BLaER1 (cell line): ENCODE measurements at regions not wholly inside any gene's neighbourhood (a gene's known extent, or its start where the extent isn't known, plus 50 kb on each side); places are given as distances from the start of the nearest gene placed in this dataset.

Experiments used
- H3K27ac ChIP-seq: shearing (Covaris generic); formaldehyde crosslinking; 2 replicates; pipeline ENCODE4 v1.8.1; 2022
- H3K27me3 ChIP-seq: shearing (Covaris generic); formaldehyde crosslinking; 2 replicates; pipeline ENCODE4 v1.8.1; 2022
- H3K36me3 ChIP-seq: shearing (Covaris generic); formaldehyde crosslinking; 2 replicates; pipeline ENCODE4 v1.8.1; 2022
- H3K4me1 ChIP-seq: shearing (Covaris generic); formaldehyde crosslinking; 2 replicates; pipeline ENCODE4 v1.8.1; 2022
- H3K4me2 ChIP-seq: shearing (Covaris generic); formaldehyde crosslinking; 2 replicates; pipeline ENCODE4 v1.8.1; 2022
- H3K4me3 ChIP-seq: shearing (Covaris generic); formaldehyde crosslinking; 2 replicates; pipeline ENCODE4 v1.8.1; 2022
- H3K9ac ChIP-seq: shearing (Covaris generic); formaldehyde crosslinking; 2 replicates; pipeline ENCODE4 v1.8.1; 2022
- H3K9me3 ChIP-seq: shearing (Covaris generic); formaldehyde crosslinking; 2 replicates; pipeline ENCODE4 v1.8.1; 2022
- H4K20me1 ChIP-seq: shearing (Covaris generic); formaldehyde crosslinking; 2 replicates; pipeline ENCODE4 v1.8.1; 2022
- Cebpa-rat ChIP-seq: shearing (Covaris generic); IDR thresholded peaks from 2 replicates; pipeline ENCODE4 v1.8.1; 2022

DNA sequence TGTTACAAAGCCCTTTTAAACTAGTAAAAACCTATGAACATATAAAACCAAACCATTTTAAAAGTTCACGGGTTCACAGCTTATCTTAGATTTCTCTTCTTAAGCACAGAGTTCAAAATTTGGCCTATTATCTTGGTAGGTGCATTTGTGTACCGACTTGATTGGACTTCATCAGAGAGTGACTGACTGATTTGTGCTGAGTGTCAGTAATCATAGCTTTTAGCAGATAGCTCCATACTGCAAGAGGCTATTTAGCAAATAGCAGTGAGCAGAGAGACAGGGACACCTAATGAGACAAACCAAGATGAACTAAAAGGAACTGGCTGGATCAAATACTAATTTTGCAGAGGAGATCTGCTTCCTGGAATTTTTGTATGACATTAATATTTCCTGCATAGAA is 274.5 kb downstream of the PRR16 start:
- Histone ChIP-seq H3K27ac (no peak overlapping the region), H3K4me1 (no peaks in the 10 kb centered on the region), H4K20me1 (no peaks in the 10 kb centered on the region), H3K4me3 (no peak overlapping the region), H3K36me3 (no peaks in the 10 kb centered on the region), H3K9me3 (no peaks in the 10 kb centered on the region), H3K27me3 (no peaks in the 10 kb centered on the region), H3K9ac (no peak overlapping the region), H3K4me2 (no peak overlapping the region)
- no peak for TF ChIP-seq Cebpa-rat

DNA sequence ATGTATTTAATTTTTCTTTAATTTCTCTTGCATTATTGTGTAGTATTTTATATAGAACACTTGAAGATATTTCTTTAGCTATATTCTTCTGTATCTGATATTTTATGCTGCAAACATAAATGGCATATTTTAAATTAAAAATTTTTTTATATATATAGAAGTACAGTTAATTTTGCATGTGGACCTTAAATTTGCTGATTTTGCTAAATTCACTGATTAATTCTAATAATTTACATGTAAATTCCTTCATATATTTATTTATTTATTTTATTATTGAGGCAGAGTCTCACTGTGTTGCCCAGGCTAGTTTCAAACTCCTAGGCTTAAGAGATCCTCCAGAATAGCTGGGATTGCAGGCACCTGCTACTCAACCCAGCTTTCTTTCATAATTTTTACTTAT is 276.9 kb downstream of the PRR16 start:
- no peaks in the 10 kb centered on the region for H3K9me3 ChIP-seq

DNA sequence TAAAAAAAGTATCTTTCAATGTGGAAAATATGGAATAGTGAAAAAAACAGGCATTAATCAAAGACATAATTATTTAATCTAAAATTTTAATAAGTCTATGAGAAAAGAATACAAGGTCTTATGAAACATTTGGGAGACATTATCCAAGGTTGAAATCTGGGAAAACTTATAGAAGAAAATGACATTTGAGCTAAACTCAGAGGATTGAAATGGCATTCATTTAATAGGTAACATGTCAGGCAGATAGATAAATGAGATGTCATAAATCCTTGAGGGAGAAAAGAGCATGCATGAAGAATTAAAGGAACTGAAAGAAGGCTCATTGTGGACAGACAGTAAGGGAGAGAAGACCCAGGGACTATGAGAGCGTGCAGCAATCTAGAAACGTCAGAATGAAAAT is 284.4 kb downstream of the PRR16 start:
- Histone ChIP-seq H3K4me1 (no peaks in the 10 kb centered on the region), H3K4me3 (no peak overlapping the region), H3K9ac (no peak overlapping the region), H3K4me2 (no peak overlapping the region), H3K27me3 (no peaks in the 10 kb centered on the region), H3K9me3 (no peaks in the 10 kb centered on the region), H4K20me1 (no peaks in the 10 kb centered on the region), H3K36me3 (no peaks in the 10 kb centered on the region), H3K27ac (no peak overlapping the region)
- TF ChIP-seq Cebpa-rat = no peak

More for the DNA sequence above, 276.9 kb downstream of the PRR16 start:
- no peaks in the 10 kb centered on the region for H4K20me1 ChIP-seq
- no peak overlapping the region for H3K4me2 ChIP-seq
- no peak overlapping the region for H3K4me3 ChIP-seq
- no peak for TF ChIP-seq Cebpa-rat
- H3K27me3 ChIP-seq = no peaks in the 10 kb centered on the region
- H3K9ac ChIP-seq = no peak overlapping the region
- no peaks in the 10 kb centered on the region for H3K36me3 ChIP-seq
- no peaks in the 10 kb centered on the region for H3K4me1 ChIP-seq
- H3K27ac ChIP-seq = no peak overlapping the region

- TF ChIP-seq Cebpa-rat = no peak
- Histone ChIP-seq H3K36me3 (no peaks in the 10 kb centered on the region), H3K9ac (no peak overlapping the region), H3K4me2 (no peak overlapping the region), H3K4me1 (no peaks in the 10 kb centered on the region), H3K27ac (no peak overlapping the region), H3K9me3 (no peaks in the 10 kb centered on the region), H3K4me3 (no peak overlapping the region), H4K20me1 (no peaks in the 10 kb centered on the region), H3K27me3 (no peaks in the 10 kb centered on the region)
These were observed 285.6 kb downstream of the PRR16 start for GRCh38 chr5:120749737-120750136.

DNA sequence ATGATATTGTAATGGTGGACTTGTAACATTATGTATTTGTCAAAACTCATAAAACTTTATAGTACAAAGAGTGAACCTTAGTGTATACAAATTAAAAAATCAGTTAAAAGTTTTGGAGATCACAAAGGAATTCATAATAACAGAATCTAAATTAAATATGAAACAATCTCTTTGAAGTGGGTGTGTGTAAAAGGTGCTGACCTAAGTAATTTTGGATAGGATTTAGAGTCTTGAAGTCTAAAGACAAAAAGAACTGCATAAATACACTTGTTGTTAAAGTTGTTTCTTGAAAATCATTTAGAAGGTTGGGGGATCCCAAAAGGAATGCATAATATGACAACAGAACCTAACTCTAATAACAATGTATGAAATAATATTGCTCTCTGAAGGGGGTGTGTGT is 295.5 kb downstream of the PRR16 start:
- no peaks in the 10 kb centered on the region for H3K36me3 ChIP-seq
- no peaks in the 10 kb centered on the region for H3K27me3 ChIP-seq
- no peak for TF ChIP-seq Cebpa-rat
- peaks cover 11% of the 10 kb centered on the region for H3K9me3 ChIP-seq
- no peak overlapping the region for H3K27ac ChIP-seq
- no peak overlapping the region for H3K4me3 ChIP-seq
- no peaks in the 10 kb centered on the region for H3K4me1 ChIP-seq
- no peak overlapping the region for H3K9ac ChIP-seq
- H3K4me2 ChIP-seq = no peak overlapping the region
- no peaks in the 10 kb centered on the region for H4K20me1 ChIP-seq

- Histone ChIP-seq H3K9me3 (0 out of 2 replicates have a peak, but pooled peaks cover 4% of the 10 kb centered on the region), H4K20me1 (no peaks in the 10 kb centered on the region), H3K27me3 (no peaks in the 10 kb centered on the region), H3K4me1 (no peaks in the 10 kb centered on the region), H3K4me3 (no peak overlapping the region), H3K36me3 (no peaks in the 10 kb centered on the region), H3K9ac (no peak overlapping the region), H3K27ac (no peak overlapping the region), H3K4me2 (no peak overlapping the region)
- TF ChIP-seq Cebpa-rat = no peak
These were observed 297.9 kb downstream of the PRR16 start for GRCh38 chr5:120761986-120762385.

- Histone ChIP-seq H3K4me2 (no peak overlapping the region), H3K27ac (no peak overlapping the region)
- no peak for TF ChIP-seq Cebpa-rat
These were observed 301.1 kb downstream of the PRR16 start for GRCh38 chr5:120765189-120765588.

GRCh38 chr5:120767178-120767820 is 303.2 kb downstream of the PRR16 start:
- no peaks in the 10 kb centered on the region for H3K9me3 ChIP-seq
- H3K27ac ChIP-seq = no peak overlapping the region
- H4K20me1 ChIP-seq = no peaks in the 10 kb centered on the region
- no peak overlapping the region for H3K4me2 ChIP-seq
- H3K4me1 ChIP-seq = no peaks in the 10 kb centered on the region
- H3K36me3 ChIP-seq = no peaks in the 10 kb centered on the region
- no peak overlapping the region for H3K4me3 ChIP-seq
- H3K27me3 ChIP-seq = no peaks in the 10 kb centered on the region
- no peak overlapping the region for H3K9ac ChIP-seq
- no peak for TF ChIP-seq Cebpa-rat

More at GRCh38 chr5:120765189-120765588, 301.1 kb downstream of the PRR16 start:
- Histone ChIP-seq H3K36me3 (no peaks in the 10 kb centered on the region), H3K4me3 (no peak overlapping the region), H3K4me1 (no peaks in the 10 kb centered on the region), H3K9me3 (no peaks in the 10 kb centered on the region), H3K27me3 (no peaks in the 10 kb centered on the region), H3K9ac (no peak overlapping the region), H4K20me1 (no peaks in the 10 kb centered on the region)

- Histone ChIP-seq H3K27ac (no peak overlapping the region), H3K36me3 (no peaks in the 10 kb centered on the region), H4K20me1 (no peaks in the 10 kb centered on the region), H3K9me3 (no peaks in the 10 kb centered on the region), H3K27me3 (no peaks in the 10 kb centered on the region), H3K4me3 (no peak overlapping the region), H3K9ac (no peak overlapping the region), H3K4me2 (no peak overlapping the region), H3K4me1 (no peaks in the 10 kb centered on the region)
- no peak for TF ChIP-seq Cebpa-rat
These were observed 305.3 kb downstream of the PRR16 start for GRCh38 chr5:120769312-120769872.

DNA sequence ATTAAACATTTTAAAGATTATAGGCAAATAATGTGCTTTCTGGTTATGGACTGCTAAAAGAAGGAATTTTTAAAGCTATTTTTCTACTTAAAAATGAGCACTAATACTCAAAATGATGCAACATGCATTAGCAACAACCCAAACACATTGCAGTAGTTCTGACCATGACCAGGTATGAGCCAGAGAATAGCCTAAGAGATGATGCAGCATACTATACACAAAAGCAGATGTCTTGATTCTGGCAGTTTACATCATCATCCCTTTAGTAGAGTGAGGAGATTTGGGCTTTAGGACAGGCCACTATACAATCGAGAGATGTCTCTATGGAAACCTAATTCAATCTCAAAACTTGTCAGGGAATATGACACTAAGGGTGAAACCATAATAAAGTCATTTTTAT is 307.1 kb downstream of the PRR16 start:
- Histone ChIP-seq H3K27me3 (no peaks in the 10 kb centered on the region), H3K4me3 (no peak overlapping the region), H4K20me1 (no peaks in the 10 kb centered on the region), H3K27ac (no peak overlapping the region), H3K36me3 (no peaks in the 10 kb centered on the region), H3K9ac (no peak overlapping the region), H3K4me1 (no peaks in the 10 kb centered on the region), H3K4me2 (no peak overlapping the region), H3K9me3 (no peaks in the 10 kb centered on the region)
- no peak for TF ChIP-seq Cebpa-rat
